Hepatic stellate cell (primary cell): ENCODE measurements at regions not wholly inside any gene's neighbourhood (a gene's known extent, or its start where the extent isn't known, plus 50 kb on each side); places are given as distances from the start of the nearest gene placed in this dataset.

Experiments used
- DNase-seq: peaks from one replicate; pipeline ENCODE4 v3.0.0; 2011; ENCODE audit warnings: low spot score

- DNase-seq, result no peak
Measured at GRCh38 chr13:80235967-80236302, 105.0 kb downstream of the SPRY2 start.

DNA sequence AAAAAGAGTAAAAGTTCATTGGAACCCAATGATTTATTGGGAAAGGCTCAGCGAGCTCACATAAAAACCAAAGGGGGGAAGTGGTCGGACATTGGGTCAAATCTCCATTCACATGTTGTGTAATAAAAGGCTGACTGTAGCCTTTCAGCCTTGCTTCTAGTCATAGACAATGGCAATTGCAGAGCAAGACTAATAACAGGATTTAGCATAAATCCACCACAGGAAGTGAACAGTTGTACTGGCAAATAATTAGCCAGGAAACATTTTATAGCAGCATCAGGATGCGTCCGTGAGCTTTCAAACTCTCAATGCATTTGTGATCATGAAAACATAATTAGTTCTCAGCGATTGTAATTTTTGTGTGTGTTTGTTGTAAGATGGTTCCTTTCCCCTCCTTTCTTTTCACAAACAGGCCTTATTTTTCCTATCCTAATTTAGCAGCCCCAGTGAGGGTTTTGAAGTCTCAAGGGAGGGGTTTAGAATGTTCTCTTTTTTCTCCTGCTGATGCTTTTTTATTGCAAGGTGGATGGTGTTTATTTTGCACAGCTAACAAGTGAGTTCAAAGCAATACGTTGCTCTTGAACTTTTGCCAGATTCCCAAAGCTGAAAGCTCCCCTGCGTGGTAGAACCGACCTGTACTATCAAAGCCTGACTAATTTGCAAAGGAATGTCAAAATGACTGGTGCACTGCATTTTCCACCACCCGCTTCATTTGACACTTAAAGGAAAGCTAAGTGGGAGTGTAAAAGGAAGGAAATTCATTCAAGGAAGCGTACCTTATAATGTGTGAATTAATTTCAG lies 105.6 kb downstream of the SPRY2 start:
- DNase-seq, result no peak

DNA sequence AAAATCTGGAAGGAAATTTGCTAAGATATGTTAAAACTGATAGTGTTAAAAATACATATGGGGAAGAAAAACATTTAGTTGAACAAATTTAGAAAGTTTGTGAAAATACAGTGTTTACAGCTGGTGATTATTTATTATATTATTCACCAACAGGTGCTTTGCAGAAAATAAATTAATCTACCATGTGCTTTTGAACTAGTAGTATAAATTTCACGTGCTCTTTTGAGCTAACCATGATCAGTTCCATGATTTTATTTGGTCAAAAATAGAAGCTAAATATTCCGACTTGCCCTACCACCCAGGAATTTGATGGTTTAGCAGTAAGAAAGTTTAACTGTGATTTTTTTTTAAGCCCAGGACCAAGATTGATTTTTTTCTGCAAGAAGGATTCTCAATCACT lies 113.3 kb downstream of the SPRY2 start:
- DNase-seq, result no peak

- DNase-seq, result no peak
Measured at GRCh38 chr13:80226645-80227044, 114.3 kb downstream of the SPRY2 start.

DNA sequence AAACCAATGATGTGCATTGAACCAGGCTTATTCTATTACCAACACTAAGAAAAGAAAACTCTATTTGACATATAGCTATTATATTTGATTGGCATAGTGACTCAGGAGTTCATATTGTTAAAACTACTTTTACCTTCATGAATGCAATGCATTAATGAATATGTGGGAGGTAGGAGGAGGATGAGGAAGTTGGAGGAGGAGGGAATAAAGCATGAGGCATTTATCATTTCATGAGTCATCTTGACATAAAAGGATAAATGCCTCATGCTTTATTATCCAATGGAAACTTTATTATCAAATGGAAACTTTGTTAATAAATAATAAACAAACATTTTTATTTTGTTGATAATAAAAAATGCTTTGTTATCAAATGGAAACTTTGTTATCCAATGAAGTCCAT lies 116.5 kb downstream of the SPRY2 start:
- no peak for DNase-seq

- DNase-seq, result no peak
Measured at GRCh38 chr13:80217614-80218456, 123.1 kb downstream of the SPRY2 start.

DNA sequence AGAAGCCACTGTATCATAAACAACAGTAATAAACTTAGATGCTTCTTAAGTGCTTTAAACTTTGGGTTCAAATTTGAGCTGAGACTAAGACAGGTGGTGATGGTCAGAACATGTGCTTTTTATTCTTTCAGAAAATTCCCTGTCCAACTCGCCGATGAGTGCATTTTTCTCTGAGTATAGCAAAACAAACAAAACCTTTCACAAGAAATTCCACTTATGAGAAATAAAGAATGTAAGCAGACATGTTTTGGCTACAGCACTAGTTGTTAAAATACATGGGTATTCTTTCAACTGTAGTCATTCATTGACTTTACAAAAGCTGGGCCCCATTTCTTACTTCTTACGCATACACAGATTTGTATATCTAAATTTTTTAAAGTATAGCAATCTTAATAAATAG lies 125.6 kb downstream of the SPRY2 start:
- no peak for DNase-seq

DNA sequence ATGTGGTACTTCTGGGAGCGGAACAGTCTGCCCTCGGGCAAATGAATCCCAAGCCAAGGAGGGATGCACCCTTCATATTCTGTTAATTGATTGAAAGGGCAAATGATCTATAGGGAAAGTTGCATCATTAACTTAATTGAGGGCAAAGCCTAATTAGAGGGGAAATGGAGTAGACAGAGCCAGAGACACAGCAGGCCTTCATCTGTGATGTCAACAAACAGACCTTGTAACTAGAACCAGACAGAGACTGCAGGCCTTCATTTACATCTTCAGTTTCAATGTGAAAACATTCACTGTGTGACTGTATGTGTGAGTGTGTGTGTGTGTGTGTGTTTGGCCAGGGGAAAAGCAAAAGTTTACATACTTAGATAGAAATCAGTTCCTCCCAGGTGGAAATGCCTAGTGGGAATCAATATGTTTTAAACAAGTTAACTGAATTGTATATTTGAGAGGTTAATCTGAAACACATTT lies 126.4 kb downstream of the SPRY2 start:
- DNase-seq, result no peak

DNA sequence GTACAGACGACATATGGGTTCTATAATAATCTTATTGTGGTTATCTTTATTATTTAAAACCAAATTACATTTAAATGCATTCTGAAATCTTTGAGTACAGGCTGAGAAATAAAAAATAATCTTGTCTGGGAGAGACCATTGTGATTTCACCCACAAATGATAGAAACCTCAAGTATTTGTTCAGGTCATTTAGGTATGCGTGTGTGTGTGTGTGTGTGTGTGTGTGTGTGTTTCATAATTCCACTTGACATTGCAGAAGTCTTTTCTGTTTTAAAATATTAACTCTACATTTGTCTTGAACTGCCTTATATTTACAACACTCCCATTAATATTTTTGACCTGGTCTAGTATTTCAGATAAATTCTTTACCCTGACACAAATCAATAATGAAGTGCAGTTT lies 126.9 kb downstream of the SPRY2 start:
- no peak for DNase-seq

GRCh38 chr13:80213201-80213600 lies 127.7 kb downstream of the SPRY2 start:
- no peak for DNase-seq

- no peak for DNase-seq
Measured at GRCh38 chr13:80211566-80211965, 129.4 kb downstream of the SPRY2 start.

DNA sequence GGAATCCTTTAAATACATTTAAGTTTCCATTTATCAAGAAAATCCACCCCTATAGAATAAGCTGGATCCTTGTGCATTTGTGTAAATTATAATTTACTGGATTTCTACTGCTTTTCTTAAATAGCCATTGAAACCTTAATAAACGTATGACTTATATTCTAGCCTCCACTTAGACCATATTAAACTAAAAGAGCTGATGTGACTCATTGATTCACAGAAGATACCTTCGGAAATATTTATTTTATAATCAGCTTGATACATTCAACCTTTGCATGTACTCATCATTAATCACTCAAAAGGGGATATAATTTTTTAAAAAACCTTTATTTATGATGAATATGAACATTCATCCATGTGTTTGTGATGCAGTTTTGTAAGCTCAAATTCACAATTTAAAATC lies 136.3 kb downstream of the SPRY2 start:
- DNase-seq, result no peak

GRCh38 chr13:80203496-80203895 lies 137.4 kb downstream of the SPRY2 start:
- no peak for DNase-seq

GRCh38 chr13:80201694-80202468 lies 139.0 kb downstream of the SPRY2 start:
- DNase-seq, result no peak

DNA sequence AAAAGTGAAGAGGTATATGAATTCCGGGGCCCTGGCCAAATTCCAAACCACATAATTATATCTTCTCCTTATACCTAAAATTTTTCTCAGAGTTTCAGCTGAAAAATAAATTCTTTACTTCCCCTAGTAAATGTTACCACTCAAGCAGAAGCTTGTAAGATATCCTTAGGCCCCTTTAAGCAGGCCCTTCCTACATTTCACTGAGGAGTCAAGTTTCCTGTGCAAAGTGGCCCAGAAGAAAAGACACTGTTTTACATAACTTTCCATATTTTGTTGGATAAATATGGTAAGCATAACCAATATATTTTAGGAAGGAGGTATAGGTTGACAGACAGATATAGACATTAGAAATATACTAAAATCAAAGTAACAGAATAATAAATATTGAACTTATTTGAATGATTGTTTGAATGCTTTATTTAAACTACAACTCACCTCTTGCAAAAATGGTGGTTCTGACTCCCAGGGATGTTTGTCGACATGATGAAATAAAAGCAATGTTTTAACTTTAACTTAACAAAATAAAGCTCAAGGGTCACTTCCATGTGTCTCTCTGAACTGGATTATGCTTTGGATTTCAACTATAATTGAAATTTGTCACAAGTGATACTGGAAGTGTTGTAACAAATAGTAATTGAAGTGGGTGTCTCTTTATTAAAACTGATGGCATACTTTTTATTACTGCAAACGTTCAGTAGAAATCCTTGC lies 141.2 kb downstream of the SPRY2 start:
- no peak for DNase-seq

DNA sequence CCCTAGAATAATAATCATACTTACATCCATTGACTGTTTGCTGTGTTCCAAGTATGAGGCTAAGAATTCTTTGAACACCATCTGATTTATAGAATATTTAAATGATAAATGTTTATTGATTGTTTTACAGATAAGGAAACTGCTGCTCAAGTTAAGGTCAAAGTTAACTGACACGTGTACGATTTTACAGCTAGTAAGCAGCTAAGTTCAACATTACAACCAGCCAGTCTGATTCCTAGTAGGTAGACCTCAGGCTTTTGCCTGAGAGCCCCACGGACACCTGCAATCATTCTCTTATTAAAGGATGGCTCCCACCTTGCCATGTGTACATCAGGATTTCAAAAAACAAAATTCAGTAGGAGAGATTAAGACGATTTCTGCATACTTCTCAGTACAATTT lies 141.9 kb downstream of the SPRY2 start:
- no peak for DNase-seq

GRCh38 chr13:80196756-80197155 lies 144.2 kb downstream of the SPRY2 start:
- peak; percentile 9 for DNase-seq

GRCh38 chr13:80195649-80196048 lies 145.3 kb downstream of the SPRY2 start:
- no peak for DNase-seq

DNA sequence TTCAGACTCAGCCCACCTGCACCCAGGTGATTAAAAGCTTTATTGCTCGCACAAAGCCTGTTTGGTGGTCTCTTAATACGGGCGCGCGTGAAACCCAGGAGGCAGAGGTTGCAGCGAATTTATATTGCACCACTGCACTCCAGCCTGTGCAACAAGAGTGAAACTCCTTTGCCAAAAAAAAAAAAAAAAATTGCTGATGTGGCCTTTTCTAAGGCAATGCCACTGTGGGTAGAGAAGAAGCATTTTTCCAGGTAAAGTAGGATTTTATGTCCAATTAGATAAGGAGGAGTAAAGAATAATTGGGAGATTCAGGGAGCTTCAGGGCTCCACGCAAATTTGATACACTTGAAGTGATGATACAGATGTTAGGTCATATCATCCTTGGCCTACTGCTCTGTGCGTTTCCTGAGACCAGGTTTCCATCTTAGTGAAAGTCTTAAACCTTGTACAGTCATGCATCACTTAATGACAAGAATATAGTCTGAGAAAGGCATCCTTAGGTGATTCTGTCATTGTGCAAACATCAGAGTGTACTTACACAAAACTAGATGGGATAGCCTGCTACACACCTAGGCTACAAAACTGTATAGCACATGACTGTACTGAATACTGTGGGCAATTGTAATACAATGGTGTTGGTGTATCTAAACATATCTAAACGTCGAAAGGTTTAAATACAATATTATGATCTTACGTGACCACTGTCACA lies 150.9 kb downstream of the SPRY2 start:
- DNase-seq, result no peak

GRCh38 chr13:80180740-80181355 lies 160.1 kb downstream of the SPRY2 start:
- DNase-seq, result no peak

DNA sequence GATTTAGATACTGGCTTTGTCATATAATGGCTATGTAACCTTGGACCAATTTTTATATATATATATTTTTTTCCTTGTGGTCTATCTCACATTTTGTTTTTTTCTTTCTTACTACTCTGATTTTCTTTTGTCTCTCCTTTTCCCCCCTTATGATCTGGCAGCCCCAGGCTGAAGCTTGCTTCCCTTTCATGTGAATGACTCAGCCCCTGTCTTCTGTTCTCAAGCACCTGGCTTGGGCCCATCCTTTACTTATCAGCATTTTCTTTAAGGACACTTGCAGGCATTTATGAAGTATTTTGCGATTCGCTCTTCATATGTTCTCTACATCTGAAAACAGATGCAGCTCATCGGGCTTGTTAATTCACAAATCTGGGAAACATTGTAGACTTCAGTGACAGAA lies 163.6 kb downstream of the SPRY2 start:
- DNase-seq, result no peak
